ENCODE measurements at regions not wholly inside any gene's neighbourhood (a gene's known extent, or its start where the extent isn't known, plus 50 kb on each side); places are given as distances from the start of the nearest gene placed in this dataset.

DNA sequence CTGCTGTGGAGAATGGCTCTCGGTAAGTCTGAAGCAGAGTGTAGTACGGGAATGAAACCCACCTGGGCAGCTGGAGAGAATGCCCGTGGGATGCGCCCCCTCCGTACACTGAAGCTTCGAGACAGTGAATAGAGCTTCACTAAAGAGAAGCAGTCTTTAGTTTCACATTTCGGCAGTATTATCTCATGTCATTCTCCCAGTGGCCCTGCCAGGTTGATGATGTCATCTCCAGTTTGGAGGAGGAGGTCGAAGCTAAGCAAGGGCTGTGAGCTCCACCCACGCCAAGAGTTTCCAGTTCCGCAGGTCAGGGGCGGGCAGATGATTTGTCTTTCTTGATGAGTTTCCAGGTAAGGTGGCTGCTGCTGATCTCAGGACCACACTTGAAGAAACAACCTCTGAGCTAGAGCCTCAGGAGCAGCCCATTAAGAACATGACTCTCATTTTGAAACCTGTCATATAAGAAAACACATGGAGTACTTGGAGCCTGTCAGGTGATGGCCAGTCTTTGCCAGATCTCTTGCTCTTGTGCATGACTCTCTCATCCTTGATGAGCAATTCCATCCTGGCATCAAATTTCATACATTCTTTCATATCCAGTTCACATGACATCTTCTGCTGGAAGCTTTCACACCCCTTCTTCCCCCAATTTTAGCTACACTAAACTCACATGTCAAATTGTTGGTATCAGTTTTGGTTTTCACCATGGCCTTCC lies 475.0 kb downstream of the RNF144A start:
- peak; percentile 46 for DNase-seq

DNA sequence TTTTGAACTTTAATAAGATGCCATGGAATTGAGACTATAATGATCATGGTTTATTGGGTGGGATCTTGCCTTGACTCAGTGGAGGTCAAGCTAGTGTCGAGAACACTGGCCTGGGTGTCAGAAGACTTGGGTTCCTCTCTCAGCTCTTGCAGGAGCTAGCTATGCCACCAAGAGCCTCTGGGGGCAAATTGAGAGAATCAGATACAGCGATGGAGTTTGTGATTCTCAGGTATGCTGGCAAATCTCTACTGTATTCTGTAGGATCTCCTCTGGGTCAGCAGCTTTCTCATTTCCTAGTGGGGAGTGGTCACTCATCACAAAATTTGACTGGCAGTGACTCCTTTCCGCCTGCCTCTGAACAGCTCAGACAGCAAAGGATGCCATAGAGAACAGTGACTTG lies 477.0 kb downstream of the RNF144A start:
- no peak for DNase-seq

DNA sequence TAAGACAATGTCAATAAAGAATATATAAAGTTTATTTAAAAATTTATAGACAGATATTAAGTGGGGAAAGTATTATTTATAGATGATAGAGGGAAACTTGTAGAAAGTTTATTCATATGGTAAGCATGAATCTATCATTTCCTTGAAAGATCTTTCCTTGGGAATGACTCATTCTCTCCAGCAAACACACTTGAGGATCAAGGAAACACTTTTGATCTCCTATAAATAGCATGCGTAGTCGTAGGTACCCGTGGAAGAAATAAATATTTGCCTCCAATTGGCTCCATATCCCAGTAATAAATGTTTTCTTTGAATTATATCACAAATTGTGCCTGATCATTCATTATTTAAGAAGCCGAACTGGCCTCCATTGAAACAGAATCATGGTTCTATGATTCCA lies 483.4 kb downstream of the RNF144A start:
- no peak for DNase-seq

DNA sequence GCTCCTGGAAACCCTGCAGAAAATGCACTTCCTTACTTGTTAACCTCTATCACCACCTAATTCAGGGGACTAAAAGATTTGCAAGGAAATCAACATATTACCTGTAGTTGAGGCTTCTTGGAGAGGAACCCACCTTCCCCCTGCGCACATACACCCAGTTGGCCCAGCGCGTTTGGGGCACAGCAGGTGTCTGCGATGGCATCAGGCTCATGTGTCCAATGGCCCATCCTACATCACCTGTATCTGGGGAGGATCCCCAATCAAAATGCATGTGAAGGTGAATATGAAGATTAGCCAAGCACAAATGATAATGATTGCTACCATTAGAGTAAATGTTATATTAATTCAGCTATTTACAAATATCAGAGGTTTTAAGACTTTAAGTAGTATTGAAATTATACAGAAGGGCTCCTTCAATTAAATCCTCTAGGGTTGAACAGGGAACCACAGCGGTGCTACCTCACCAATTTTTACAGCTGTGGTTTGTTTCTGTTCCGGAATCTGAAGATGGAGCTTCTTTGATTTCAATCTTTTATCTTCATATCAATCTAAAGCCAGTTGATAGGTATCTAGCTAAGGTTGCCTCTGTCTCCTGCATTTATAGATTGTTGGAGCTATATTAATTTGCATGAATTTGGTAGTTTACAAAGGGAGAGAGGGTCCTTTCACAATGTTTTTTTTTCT lies 486.0 kb downstream of the RNF144A start:
- DNase-seq = no peak

DNA sequence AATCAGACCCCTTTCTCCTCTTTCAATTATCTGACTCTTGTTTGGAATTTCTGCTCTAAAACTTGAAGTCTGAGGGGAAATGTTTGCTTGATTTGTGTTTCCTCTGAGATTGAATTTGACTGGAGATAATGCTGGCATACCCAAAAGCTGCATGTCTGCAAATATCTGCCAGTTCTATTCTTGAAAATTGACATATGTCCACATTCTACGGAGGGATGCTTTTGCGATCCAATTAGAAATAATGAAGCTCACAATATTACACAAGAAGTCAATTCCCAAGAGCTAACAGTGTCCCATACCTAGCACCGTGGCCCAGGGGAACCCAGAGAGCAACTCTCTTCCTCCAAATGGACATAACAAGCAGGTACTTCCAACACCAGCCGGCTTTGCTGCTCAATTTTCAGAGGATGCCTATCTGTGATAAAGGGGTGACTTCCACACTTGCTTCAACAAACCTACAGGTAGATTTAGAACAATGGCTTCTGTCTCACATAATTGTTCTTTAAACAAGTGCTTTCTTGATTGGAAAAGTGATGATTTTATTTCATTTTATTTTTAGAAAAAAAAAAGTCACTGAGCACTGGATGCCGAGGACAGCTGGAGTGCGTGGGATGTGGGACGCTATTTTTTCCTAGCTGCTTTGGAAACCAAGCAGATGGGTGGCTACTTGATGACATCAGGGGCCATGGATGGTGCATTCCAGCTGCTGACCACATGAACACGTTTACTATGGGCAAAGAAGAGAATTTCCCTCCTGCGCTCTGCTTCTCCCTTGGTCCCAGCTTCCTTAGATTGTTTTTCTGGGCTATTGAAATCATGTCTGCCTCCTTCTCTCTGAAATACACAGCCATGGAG lies 488.9 kb downstream of the RNF144A start:
- DNase-seq = no peak

DNA sequence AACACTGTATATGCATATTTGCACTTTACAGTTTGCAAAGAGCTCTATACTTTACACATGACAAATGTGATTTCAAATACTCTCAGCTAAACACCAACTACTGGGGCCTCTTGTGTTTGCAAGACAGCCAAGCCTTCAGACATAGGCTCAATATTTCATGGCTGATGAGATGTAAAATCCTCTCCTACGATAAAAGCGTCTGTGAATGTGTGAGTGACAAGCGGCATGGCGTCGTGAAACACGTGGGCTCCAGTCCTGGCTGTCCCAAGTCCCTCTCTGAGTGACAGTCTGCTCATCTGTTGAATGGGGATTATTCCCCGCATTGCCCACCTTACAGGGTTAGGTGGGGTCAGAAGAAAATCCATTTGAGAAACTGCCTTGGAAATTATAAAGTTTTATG lies 489.8 kb downstream of the RNF144A start:
- no peak for DNase-seq

DNA sequence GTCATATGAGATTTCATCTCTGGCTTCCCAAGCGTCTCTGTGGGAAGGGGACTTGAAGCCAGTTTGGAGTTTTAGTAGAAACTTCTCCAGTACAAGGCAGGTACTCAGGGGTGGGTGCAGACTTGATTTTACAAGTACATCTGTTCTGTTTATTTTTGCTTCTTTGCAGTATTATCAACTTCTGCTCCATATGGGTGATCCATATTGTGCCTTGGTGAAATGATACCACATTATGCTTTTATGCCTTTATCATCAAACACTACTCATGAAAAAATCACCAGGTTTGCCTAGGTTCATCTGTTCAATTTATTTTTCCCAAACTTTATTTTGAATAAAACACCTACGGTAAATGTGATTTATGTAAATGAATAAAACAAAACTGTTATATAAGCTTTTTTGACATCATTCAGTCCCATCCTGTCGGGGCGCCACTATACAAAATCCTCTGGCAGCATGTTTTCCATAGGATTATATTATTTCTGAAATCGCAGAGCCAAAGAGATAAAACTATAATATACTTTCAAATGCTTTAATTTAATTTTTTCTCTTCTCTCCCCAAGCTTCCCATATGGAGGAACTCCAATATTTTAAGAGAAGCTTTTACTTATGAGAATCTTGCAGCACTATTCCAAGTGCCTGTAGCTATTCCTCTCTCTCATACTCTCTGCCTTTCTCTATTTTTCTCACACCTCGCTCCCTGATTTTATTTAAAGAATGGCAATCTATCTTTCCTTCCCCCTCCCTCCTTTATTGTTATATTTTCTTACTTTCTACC lies 490.9 kb downstream of the RNF144A start:
- DNase-seq = no peak

DNA sequence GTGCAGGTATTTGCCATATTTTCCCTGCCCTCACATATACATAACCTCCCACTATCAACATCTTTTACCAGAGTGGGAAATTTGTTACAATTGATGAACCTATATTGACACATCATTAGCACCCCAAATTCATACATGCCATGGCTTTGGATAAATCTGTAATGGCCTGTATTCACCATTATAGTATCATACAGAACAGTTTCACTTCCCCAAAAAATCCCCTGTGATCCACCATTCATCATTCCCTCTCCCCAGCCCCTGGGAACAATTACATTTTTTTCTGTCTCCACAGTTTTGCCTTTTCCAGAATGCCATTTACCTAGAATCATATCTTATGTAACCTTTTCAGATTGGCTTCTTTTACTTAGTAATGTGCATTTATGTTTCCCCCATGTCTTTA lies 494.5 kb downstream of the RNF144A start:
- no peak for DNase-seq

DNA sequence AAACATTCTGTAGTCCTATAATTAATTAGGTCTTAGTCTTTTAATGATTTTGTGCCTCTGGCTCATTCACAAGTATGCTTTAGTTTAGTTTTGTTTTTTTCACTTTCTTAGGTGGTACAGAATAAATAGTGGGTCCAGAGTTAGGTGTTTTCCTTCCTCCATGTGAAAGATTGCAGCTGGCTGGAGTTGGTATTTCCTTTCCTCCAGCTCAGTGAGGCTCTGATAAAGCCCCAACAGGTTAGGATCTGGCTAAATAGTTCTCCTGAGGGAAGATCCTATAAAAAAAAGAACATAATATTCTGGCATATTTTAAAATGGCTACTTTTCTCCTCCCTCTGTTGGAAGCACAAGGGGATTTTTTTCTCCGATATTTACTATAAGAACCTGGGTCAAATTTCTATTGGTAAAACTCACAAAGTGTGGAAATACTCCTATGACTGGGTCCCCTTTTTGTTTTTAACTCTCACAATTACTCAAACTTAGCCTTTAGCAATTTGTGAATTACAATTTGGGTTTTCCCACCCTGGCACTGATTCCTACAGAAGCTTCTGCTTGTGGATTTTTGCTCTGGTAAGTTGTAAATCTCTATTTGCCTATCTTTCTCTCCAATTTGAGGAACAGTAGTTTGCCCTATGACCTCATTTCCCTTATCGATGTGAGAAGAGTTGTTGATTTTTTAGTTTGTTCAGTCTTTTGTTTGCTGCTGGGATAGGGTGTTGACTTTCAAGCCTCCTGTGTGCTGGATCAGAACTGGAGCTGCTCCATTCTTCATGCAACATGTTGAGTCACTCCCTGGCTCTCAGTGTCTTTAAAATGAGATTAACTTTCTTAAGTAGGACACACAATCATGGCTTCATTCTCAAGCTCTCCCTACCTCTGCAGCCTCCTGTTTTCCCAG lies 500.9 kb downstream of the RNF144A start:
- no peak for DNase-seq

DNA sequence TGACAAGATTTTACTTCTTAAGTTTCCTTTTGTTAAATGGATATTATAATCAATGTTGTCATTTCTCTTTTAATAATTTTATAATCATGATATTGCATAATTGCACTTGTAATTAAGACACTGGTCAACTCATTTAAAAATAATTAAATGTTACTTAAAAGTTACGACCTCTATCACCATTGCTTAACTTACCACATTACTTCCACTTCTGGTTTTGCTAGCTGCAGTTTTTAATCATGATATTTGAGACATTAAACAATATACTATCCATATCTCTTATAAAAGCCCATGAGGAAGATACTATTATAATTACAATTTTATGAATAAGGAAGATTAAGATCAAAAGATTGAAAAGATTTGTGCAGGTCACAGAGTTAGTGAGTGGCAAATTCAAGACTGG lies 502.0 kb downstream of the RNF144A start:
- no peak for DNase-seq

DNA sequence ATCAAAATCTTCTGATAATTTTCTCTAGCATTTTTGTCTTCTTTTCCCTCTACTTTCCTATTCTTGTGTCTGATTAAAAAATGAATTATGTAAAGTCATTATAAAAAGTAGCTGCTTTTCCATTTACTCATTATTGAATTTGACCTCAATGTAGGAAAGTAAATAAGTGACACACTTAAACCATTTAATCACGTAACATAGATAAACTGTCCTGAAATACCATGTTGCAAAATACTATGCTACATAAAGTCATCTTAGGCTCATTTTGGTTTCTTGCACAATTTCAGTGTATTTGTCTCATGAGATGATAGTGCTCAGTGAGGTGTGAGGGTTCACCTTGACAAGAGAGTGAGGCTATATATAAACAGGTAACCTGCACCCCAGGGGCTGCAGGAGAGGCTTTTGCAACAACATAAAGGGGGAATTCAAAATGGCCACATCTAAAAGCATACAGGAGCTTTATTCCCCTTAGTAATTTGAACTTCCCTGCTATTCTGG lies 502.7 kb downstream of the RNF144A start:
- no peak for DNase-seq

DNA sequence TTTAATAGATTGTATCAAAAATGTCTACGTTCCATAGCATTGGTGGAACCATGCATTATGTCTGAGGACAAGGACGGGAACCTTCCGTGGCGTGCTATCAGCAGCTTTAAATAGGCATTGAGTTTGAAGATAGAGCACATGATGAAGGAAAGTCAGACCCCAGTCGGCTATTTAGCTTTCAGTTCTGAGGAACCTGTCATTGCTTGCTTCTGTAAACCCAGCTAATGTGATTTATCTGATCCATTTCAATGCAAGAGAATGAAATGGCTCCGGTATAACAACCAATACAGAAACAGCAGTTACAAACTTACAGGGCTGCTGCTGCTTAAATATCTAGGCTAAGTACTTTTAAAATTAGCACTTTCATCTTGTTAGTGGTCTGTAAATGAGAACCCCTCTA lies 503.3 kb downstream of the RNF144A start:
- no peak for DNase-seq

DNA sequence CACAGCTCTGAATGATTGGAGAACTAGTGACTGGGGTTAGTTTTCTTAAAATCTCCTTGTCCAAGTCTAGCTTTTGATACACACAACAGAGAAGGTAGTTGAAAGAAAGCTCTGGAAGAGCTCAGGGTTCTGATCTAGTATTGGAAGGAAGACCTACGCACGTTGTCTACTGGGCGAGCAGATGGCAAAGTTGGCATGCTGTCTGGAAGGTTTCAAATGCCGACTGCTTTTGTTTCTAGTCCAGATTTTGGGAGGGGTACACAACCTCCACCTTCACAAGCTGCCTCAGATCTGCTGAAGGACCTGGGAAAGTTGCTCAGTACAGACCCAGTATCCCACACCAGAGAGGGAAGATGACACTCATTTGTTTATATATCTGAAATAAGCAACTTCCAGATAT lies 507.3 kb downstream of the RNF144A start:
- DNase-seq = no peak

DNA sequence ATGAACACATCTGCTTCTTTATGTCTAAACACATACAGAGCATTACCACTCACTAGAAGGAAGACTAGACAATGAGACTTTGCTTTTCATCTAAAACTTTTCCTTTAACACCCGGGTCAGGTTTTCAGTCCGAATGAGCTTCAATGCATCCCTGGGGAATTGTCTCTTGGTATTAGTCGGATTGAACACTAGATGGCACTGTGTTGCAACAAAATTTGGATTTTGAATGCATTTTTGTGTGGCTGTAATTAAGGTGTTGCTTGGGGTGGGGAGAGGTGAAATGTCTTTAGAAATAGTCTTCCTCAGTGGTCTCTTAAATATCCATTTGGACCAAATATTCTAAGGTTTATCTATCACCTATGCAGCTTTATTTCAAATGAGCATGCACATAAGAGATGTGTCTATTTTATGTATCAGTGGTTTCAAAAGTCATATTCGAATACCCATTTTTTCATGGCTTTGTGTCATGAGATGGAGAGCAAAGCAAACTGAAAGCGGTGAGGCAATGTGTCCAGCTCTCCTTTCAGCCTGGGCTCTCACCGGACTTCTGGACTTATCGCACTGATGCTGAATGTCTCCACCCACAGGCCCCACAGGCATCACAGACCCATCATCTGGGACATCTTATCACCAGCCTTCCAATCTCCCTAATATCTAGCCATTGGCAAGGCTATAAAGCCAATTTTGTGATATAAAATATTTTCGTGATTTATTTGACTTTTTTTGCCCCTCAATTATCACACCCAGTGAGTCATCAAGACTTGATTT lies 510.3 kb downstream of the RNF144A start:
- peak; percentile 76 for DNase-seq

DNA sequence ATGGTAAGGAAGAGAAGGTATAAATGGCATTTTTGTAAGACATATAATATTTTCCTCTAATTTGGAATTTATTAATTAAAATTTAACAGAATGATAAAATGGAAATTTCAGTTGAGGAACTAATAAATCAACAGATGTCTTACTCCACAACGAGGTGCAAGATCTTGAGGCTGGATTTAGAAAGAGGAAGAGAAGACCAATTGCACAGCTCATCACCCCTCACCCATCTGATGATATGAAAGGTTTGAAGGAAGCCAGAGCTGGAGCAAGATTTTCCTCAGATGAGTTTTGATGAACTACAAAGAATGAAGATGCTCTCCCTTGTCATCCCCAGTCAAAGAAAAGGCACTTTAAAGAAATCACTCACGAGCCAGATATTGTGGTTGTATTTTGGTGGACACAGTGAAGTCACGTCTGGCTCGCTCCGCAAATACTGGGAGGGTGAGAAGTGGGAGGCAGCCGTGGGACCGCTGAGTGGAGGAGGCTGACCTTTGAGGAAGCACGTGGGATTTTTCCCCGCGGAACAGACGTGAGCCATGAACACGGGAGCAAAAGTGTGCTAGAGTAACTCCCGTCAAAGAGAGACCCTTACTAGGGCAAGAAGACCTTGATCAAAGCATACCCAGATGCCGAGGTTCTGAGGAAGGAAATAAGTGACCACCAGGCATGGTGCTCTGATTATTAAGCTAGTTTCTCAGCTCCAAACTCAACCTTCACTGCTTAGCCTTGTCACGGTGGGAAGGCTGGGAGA lies 511.4 kb downstream of the RNF144A start:
- DNase-seq = no peak

DNA sequence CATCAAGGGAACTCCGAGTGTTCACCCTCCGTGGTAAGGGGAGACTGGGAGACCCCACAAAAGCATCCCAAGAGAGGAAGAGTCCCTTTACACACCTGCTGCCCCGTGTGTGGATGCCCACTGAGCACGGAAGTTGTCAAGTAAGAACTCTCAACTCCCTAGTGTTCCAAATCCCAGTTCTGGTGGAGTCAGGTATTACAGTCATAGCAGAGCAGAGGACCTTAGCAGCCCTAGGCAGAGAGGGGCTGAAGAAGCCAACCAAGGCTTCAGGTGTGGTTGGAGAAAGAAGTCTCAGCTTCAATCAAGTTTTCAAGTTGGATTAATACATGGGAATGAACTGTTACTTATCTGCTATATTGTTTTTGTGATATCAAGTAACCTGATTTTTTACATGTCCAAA lies 512.5 kb downstream of the RNF144A start:
- DNase-seq = no peak

DNA sequence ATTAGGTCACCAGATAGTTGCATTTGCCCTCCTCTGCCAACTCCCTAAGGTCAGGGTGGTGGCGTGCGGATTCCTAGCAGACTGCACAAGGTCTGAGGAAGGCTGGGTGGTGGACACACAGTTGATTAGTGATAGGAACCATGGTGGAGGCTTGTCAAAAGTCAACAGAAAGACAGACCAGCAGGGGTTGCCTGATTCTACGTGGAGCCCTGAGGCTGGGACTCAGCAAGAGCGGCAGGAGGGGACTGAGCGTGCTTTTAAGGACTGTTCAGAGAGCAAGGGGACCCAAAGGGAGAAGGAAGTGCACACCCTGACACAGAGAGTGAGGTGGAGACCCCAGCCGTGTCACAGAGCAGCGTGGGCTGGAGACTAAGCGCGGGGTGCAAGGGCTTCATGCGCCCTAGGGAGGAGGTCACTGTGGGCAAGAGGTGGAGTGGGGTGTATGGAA lies 513.2 kb downstream of the RNF144A start:
- DNase-seq = no peak

DNA sequence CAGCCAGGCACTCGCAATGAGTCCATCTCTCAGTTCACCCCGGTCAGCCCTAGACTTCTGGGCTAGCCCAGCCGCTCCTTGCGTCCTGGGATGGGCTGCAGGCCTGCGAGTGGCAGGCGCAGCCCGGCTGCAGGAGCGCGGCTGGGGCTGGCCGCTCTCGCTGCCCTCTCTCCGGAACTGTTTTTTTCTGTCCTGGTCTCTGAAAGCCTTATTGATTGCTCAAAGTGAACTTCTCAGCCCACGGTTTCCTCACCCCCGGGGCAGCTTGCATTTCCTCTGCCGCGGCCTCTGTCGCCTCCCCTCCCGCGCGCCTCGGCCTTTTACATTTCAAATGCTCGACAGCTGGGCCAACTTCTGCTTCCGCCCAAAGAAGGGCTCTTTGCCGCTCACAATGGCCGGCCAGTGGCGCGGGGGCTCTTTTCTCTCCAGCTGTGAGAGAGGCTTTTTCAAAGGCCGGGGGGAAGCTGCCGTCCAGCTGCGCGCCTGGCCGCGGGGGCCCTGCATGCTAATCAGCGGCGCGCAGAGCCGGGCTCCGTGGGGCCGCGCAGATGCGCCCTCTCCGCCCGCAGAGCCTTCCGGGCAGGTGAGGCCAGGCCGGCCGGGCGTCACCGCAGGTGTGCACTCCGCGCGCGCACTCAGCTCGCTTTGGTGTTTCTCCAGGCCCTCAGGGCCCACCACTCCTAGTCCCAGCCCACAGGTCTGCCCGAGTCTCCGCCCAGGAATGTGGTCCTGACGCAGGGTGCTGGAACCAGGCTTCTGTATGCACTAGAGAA lies 513.8 kb downstream of the RNF144A start:
- DNase-seq = peak; percentile 60

DNA sequence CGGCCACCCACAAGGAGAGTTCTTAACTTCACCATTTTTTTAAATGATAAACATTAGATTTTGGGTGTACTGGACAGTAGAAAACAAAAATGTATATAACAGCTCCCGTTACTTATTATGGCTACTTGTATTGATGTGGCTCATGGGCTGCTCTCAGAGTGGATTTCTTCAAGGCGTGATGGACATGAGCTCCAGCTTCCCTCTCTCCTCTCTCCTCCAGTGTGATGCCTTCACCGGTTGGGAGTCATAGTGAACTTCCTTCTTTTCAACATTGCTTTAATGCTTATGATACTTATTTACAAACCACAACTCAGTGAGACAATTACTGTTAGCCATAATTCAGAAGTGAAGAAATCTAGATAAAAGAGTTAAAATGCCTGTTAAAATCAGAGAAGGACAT lies 515.2 kb downstream of the RNF144A start:
- DNase-seq = no peak

Data from NCI-H510A treated with DMSO at 0.1 percent for 48 hours (cell line).